ENCODE measurements at regions not wholly inside any gene's neighbourhood (a gene's known extent, or its start where the extent isn't known, plus 50 kb on each side); places are given as distances from the start of the nearest gene placed in this dataset.

DNA sequence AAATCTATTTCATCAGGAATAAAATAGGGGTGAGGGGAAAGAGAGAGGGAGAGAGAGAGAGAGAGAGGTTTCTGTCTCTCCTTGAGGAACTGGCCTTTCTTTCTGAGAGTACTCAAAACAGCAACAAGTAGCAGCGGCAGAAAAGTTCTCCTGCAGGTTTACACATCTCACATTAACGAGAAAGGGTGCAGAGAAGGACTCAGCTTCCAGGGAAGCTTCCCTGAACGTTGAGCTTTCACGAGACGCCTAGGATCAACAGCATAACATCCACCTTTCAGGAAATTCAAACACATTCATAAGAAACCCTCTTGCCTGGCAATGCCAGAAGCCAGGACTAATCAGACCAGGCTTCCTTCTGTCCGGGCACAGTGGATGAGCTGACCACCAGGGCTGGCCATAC is 162.9 kb downstream of the ZDHHC21 start:
- TF ChIP-seq CTCF (IDR thresholded peaks at IDR 0.05) (no peak), POLR2A (IDR thresholded peaks at IDR 0.05) (no peak), POLR2AphosphoS5 (IDR thresholded peaks at IDR 0.05) (no peak)
